Amniotic epithelial cell (primary cell): ENCODE measurements at regions not wholly inside any gene's neighbourhood (a gene's known extent, or its start where the extent isn't known, plus 50 kb on each side); places are given as distances from the start of the nearest gene placed in this dataset.
"Not testable (repeated sequence)": the region's sequence is repeated elsewhere in the genome, so short reads cannot be mapped to it uniquely, and the experiment has no call there.

Experiments
- DNase-seq: peaks from one replicate; pipeline ENCODE4 v3.0.0-alpha.2; 2010; ENCODE audit warnings: low read depth

DNA sequence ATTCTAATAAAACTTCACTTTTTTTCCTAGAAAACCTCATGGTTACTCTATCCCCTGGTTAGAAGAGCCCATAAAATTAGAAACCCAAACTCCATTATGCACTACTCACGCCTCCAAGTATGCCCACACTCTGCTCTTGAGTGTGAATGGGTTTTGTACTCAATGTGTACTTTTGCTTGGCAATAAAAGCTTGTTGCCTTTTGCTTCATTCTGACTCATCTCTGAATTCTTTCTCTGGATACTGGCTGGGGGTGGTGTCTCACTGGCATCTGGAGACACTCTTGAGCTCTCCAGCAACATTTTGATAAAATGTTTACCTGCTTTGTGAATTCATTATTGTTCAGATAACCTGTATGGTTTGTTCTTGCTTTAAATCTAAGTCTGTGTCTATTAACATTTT, 963.3 kb downstream of the TRAM1L1 start:
- peak; percentile 2 for DNase-seq

DNA sequence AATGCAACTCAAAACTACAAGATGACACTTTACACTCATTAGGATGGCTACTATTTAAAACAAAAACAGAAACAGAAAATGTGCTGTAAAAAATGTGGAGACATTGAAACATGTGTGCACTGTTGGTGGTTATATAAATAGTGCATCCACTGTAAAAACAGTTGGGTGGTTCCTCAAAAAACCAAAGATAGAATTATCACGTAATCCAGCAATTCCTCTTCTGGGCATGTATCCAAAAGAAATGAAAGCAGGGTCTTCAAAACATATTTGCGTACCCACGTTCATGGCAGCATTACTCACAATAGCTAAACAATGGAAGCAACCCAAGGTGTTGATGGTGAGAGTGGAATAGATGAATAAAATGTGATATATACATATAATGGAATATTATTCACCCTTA, 967.2 kb downstream of the TRAM1L1 start:
- no peak for DNase-seq

DNA sequence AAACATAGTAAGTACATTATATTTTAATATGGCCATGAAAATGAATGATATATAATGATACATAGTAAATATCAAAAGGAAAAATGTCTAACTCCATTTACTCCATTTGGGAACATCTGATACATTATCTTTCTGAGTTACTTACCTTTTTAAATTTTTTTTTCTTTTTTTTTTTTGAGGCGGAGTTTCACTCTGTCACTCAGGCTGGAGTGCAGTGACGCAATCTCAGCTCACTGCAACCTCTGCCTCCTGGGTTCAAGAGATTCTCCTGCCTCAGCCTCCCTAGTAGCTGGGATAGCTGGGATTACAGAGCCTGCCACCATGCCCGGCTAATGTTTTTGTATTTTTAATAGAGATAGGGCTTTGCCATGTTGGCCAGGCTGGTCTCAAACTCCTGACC, 972.5 kb downstream of the TRAM1L1 start:
- not testable (repeated sequence) for DNase-seq

DNA sequence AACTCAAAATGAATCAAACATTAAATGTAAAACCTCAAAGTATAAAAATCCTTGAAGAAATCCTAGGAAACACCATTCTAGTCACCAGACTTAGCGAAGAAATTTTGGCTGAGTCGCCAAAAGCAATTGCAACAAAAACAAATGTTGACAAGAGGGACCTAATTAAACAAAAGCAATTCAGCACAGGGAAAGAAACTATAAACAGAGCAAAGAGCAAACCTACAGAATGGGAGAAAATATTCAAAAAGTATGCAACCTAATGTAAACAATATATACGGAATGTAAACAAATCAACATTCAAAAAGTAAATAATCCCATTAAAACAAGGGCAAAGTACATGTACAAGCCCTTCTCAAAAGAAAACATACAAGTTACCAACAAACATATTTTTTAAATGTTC, 974.7 kb downstream of the TRAM1L1 start:
- DNase-seq, result no peak

DNA sequence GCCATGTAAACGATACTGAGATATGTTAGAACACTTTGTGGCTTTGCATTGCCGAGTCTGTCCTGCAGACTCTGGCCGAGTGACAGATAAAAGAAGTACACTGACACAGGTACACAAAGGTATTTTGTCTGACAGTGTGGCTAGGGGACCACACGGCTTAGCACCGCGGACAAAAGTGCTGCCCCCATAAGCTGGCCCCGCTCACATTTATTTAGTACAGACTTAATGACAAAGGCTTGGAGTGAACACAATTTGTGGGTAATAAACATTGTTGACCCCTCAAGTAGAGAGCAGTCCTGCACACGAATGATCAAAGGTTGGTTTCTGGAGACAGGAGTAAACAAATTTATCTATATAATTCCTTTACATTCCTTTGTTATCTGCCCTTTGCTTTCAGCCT, 976.8 kb downstream of the TRAM1L1 start:
- no peak for DNase-seq

DNA sequence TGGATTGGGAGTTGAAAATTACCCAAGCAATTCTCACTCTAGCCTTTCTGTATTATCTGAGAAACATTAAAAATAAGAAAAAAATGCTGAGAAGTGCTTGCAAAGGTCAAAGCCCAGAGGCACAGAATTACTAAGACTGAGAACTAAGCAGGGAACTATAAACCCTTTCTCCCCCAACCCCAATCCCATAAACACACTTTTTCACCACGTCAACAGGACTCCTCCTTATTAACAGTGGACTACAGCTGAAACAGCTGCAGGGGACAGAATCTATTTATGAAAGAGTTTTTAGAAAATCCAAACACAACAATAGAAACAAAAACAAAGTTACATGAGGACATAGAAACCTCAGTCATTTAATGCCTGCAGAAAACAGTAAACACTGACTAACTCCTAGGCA, 984.1 kb downstream of the TRAM1L1 start:
- DNase-seq, result no peak

- peak; percentile 0 for DNase-seq
Observed at GRCh38 chr4:116099596-116099995, 985.8 kb downstream of the TRAM1L1 start.

DNA sequence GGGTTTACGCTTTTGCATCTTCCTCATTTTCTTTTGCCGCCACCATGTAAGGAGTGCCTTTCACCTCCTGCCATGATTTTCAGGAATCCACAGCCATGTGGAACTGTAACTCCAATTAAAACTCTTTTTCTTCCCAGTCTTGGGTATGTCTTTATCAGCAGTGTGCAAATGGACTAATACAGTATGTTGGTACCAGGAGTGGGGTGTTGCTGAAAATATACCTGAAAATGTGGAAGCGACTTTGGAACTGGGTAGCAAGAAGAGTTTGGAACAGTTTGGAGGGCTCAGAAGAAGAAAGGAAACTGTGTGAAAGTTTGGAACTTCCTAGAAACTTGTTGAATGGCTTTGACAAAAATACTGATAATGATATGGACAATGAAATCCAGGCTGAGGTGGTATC, 983.9 kb upstream of the NDST4 start:
- not testable (repeated sequence) for DNase-seq

- no peak for DNase-seq
Observed at GRCh38 chr4:116092961-116093360, 979.5 kb upstream of the NDST4 start.

DNA sequence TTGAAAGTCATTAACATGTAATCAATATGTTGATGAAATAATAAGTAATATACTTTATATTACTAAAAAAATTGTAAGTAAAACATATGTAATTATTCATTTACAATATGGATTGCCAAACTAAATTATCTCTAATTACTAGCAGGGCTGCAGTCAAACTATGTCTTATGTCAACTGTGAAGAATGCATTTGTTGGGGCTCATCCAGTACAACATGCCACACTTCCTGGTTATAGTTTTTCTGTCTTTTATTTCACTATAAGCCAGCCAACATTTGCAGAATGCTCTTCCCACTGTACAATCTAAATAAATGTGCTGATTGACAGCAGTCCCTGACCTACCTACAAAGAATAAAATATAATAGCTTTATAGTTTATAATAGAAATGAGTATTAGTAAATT, 975.4 kb upstream of the NDST4 start:
- DNase-seq, result no peak

GRCh38 chr4:116082808-116083366, 969.5 kb upstream of the NDST4 start:
- no peak for DNase-seq

DNA sequence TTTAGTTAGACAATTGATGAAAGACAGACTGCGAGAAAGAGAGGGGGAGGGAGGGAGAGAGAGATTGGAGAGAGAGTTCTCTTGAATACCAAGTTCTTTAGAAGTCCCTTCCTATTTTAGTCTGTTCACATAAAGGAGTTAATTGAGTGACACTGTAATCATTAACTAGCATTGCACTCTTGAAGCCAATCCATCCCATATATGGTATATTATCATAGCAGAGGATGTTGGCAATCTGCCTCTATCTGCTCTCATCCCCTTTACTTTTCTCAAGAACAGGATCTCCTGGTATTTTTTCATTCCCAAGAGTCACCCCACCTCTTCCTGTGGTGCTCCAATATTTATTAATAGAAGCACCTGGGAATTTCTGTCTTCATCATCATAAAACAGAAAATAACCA, 959.6 kb upstream of the NDST4 start:
- no peak for DNase-seq

GRCh38 chr4:116070283-116070682, 956.9 kb upstream of the NDST4 start:
- DNase-seq, result no peak

- DNase-seq, result no peak
Observed at GRCh38 chr4:116066711-116067245, 953.4 kb upstream of the NDST4 start.

- no peak for DNase-seq
Observed at GRCh38 chr4:116064331-116064730, 950.9 kb upstream of the NDST4 start.

- no peak for DNase-seq
Observed at GRCh38 chr4:116059361-116059760, 945.9 kb upstream of the NDST4 start.

GRCh38 chr4:116058129-116058528, 944.7 kb upstream of the NDST4 start:
- no peak for DNase-seq

- DNase-seq, result peak; percentile 1
Observed at GRCh38 chr4:116055857-116056827, 942.7 kb upstream of the NDST4 start.

DNA sequence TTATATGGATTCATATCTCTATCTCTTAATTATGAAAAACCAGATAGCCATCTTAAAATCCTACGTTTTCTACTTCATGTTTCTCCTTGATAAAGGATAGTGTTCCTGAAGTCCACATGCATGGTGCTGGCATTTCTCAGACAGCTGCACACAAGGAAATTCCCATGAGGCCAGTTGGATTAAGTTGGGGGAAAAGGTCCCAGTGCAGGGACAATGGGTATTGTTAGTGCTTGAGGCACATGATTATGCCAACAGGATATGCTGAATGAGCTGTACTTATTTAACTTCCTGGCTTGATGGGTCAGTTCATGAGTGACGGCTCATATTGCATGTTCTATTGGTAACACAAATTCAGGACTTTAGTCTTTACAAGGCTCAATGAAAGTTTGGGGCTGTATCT, 913.9 kb upstream of the NDST4 start:
- DNase-seq, result no peak

GRCh38 chr4:116024954-116025708, 911.7 kb upstream of the NDST4 start:
- no peak for DNase-seq

- no peak for DNase-seq
Observed at GRCh38 chr4:116023049-116023448, 909.6 kb upstream of the NDST4 start.

GRCh38 chr4:116020141-116020722, 906.8 kb upstream of the NDST4 start:
- peak; percentile 1 for DNase-seq
